ENCODE measurements at regions not wholly inside any gene's neighbourhood (a gene's known extent, or its start where the extent isn't known, plus 50 kb on each side); places are given as distances from the start of the nearest gene placed in this dataset.

GRCh38 chr1:186550832-186551231, 89.9 kb upstream of the PDC start:
- no peak for DNase-seq

GRCh38 chr1:186541003-186541402, 80.1 kb upstream of the PDC start:
- no peak for DNase-seq

- DNase-seq, result no peak
Measured at GRCh38 chr1:186540521-186540920, 79.6 kb upstream of the PDC start.

GRCh38 chr1:186536273-186536890, 75.5 kb upstream of the PDC start:
- no peak for DNase-seq

GRCh38 chr1:186535388-186536133, 74.6 kb upstream of the PDC start:
- no peak for DNase-seq

- DNase-seq, result no peak
Measured at GRCh38 chr1:186534401-186534800, 73.5 kb upstream of the PDC start.

GRCh38 chr1:186532466-186532865, 71.6 kb upstream of the PDC start:
- no peak for DNase-seq

- no peak for DNase-seq
Measured at GRCh38 chr1:186531561-186532165, 70.7 kb upstream of the PDC start.

GRCh38 chr1:186530109-186530508, 69.2 kb upstream of the PDC start:
- DNase-seq, result no peak

GRCh38 chr1:186519982-186520381, 59.1 kb upstream of the PDC start:
- DNase-seq, result no peak

GRCh38 chr1:186518822-186519381, 58.0 kb upstream of the PDC start:
- DNase-seq, result no peak

- DNase-seq, result peak; percentile 43
Measured at GRCh38 chr1:186518395-186518794, 57.5 kb upstream of the PDC start.

- no peak for DNase-seq
Measured at GRCh38 chr1:186514367-186514766, 53.5 kb upstream of the PDC start.

- DNase-seq, result no peak
Measured at GRCh38 chr1:186513526-186513925, 52.6 kb upstream of the PDC start.

- no peak for DNase-seq
Measured at GRCh38 chr1:186512698-186513457, 52.0 kb upstream of the PDC start.

GRCh38 chr1:186511761-186512637, 51.1 kb upstream of the PDC start:
- DNase-seq, result peak; percentile 40
